Bone marrow (tissue), 2 donors: ENCODE measurements at regions not wholly inside any gene's neighbourhood (a gene's known extent, or its start where the extent isn't known, plus 50 kb on each side); places are given as distances from the start of the nearest gene placed in this dataset.

ENCODE experiments used
- DNase-seq, 2 donors: peaks; one replicate each; lab custom pipeline; 2025; lab: John Stamatoyannopoulos, UW

DNA sequence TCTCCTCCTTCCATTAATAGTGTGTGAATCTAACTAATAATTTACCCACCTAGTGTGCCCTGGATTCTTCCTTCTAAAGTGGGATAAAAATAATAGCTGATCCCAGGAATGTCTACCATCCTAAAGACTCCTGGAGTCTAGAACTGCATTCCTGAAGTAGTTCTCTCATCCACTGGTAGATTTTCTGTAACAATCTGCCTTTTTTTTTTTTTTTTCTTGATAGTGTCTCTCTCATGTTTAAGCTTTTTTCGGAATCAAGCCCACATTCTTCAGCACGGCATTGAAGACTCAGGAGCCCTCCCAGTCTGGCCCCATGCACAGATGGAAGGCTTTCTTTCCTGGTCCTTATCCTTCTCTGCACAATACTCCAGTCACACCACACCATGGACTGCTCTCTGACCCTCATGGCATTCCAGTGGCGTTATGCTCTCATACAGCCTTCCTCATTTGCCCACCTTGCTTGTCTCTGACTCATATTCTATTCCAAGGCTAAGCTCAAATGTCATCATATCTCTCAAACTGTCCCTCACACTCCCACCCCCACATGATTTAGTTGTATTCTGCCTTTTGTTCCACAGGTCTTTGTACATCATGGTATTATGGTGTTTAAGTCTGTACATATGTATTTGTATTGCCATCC is 68.7 kb upstream of the FRY start:
- DNase-seq, result no peak

DNA sequence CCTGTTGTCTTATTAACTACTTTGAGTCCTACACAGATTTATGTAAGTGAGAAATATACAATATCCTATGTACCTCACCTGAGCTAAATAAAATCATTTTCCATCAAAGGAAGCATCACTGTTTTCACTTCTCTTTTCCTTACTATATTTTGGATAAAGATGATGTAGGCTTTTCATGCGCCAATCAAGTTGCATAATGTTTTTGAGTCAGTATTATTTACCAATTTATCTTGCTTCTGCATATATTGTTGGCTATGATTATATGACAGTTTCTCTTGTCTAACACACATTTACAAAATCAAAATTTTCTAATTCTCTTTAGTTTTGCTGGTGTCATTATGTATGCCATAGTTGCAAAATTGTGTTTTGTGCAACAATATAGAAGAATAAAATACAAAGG is 67.9 kb upstream of the FRY start:
- DNase-seq, result no peak

DNA sequence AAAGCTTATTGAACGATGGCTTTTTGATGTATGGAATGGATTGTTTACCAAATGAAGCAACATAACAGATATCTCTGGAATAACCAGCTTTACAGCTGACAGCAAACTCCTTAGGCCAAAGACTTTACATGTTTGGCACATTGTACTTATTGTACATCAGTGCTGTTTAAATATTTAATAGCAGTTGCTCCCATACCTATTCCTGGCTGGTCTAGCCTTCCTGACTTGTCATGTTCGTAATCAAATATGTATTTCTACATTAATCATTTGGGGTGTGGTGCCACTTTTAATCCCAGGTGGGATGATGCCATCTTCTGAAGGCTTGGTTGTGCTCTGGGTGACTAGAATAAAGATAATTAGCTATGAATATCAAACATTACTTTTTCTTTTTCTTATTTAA is 67.4 kb upstream of the FRY start:
- no peak for DNase-seq

DNA sequence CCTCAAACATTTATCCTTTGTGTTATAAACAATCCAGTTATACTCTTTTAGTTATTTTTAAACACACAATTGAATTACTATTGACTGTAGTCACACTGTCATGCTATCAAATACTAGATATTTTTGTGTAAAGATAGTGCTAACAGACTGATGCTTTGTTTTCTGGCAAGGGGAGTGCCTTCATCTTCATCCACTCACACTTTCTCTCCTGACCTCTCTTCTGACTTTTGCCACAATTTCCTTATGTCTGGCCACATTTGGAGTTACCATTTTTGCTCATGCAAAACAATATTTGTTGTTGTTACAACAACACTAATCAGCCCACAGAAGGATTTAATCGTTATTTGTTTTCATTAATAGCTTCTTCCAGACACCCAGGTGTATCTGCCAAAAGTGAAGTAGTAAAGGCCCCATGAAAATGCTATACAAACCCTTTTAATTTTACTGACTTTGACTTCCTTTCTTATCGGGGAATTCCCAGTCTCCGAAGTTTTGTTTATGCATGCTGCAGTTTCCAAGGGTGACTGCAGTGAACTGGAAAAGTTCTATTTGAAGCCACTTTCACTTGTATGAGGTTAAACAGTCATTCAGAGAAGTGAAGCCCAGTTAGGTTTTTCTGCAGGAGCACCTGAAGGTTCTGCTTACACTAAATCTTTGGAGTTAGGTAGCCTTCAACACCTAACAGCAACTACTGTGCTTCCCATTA is 66.1 kb upstream of the FRY start:
- DNase-seq, result no peak

DNA sequence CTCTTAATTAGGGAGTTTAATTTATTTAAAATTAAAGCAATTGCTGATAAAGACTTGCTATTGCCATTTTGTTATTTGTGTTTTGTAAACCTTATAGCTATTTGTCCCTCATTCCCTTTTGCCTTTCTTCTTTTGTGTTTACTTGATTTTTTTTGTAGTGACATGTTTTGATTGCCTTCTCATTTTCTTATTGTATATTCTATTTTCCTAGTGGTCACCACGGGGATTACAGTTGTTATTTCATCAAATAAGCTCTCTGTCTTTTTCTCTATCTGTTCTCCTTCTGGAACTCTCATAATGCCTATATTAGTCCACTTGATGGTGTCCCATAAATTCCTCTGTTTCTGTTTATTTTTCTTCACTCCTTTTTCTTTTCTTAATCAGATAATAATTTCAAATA is 64.4 kb upstream of the FRY start:
- DNase-seq, result no peak

DNA sequence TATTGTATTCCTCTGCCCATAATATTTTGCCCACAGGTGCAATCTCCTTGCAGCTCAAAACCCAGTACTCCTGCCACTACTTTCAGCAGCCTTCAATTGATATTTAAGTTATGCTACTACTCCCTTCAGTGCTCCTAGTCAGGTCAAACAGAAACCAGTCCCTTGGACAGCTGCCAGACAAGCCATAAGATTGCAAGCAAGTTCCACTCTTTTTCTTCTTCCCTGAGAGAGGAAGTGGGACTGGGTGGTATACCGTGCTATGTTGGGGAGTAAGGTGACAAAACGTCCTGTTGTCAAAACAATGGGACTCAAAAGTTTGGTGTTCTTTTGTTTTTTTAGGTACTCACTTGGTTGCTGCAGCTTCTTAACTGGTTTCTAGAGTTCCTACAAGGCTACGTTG is 63.1 kb upstream of the FRY start:
- DNase-seq, result peak in 1 of 2 donors; percentile 9

DNA sequence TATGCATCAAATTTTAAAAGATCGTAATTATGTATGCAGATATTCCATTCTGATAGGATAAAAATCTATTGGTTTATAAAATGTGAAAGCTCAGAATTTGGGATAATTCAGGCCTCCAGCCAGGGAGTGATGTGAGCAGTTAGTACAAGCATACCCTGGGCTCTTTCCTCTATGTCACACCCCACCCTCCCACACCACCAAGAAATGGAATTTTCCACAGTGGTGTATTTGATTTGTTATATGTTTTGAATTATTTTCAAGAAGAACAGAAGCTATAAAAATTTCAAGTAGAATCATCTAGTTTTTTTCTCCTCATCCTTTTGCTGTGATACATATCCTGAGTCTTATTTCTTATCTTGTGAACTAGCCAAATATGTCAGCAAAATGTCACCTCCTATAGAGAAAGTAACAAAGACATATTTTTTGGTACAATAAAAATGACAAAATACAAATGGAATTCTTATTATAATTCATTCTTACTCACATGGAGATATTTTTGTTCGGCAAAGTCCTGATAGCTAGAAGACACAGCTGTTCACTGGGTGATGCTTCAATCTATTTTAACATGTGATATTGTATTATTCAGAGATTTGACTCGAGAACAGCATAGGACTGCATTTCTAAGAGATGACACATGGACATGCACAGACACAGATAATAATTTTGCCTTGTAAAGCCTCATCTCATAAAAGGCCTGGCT is 61.2 kb upstream of the FRY start:
- no peak for DNase-seq

DNA sequence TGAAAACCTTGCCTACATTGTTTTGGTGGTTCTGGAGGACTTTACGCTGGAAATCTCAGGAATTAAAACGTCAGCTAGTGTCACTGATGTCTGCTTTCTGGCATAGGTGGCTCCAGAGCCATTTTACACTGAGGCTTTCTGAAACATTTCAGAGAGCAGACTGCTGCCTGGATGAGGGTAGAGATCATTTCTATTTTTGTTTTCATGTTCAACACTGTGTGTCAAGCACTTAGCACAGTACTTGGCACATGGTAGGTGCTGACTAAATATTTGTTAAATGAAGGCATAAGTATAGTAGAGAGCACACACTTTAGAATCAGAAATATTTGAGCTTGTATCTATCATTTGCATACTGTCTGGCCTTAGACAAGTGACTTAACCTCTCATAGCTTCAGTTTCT is 59.1 kb upstream of the FRY start:
- DNase-seq, result no peak

DNA sequence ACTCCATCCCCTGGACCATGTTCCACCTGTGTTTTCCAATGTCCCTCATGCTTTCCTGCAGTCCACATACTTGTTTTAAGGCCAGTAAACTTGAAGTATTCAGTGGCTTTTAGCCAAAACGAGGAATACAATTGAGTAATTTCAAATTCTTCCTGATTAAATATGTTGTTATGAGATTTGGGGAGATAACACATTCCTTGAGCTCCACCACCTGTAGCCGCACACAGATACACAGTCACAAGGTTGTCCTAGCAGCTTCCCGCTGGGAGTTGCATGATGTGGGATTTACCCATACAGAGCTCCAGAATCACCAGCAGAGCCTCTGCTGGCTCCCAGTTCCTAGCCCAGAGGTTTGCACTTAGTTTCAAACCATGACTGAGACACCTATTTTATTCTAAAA is 53.6 kb upstream of the FRY start:
- DNase-seq, result no peak

DNA sequence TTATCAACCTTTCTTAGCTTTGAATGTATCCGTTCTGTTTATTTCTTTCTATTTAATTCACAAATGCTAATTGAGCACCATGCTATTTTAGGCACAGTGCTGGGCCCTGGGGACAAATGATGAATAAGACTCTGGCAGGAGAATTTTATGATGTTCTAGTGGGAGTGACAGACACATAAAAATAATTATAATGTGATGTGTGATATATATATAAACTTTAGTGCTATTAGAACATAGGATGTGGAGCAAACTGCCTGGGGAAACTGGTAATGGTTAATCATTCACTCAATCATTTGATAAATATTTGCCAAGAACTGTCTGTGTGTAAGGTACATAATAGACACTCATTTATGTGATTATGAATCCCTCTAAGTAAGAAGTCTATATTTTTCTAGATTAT is 50.7 kb upstream of the FRY start:
- no peak for DNase-seq
